ENCODE measurements at regions not wholly inside any gene's neighbourhood (a gene's known extent, or its start where the extent isn't known, plus 50 kb on each side); places are given as distances from the start of the nearest gene placed in this dataset.

DNA sequence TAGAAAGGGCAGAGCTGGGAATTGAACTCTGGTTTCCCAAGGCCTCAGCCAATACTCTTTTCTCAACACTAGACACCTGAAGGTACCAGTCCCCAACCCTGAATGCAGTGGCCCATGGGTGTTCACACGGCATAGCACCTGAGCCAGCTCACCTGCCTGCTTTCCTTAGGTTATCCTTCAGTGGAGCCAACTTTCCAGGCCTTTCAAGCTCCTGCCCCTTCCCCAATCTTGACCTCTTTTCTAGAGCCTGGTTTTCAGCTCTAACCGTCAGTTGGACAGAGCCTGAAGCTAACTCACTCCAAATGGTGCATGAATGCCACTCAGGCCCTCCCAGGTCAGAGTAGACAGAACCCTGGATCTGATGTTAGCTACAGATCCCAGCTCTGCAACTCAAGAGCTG, 66.1 kb upstream of the ITGA11 start:
- Histone ChIP-seq H3K27me3 (ENCODE audit: insufficient read depth) (no peaks in the 10 kb centered on the region), H3K4me2 (no peak overlapping the region), H3K9me3 (no peaks in the 10 kb centered on the region), H3K9ac (no peak overlapping the region), H3K4me1 (ENCODE audit: control insufficient read depth in 1 of 2, insufficient read depth in 2 of 2, low read depth in 1 of 2, low read length in 1 of 2) (no peaks in the 10 kb centered on the region), H3F3A (replicated peaks; ENCODE audit: insufficient read depth) (no peaks in the 10 kb centered on the region), H3K36me3 (replicated peaks in 1 of 2; ENCODE audit: control insufficient read depth in 1 of 2, insufficient read depth in 2 of 2, low read length in 1 of 2) (no peaks in the 10 kb centered on the region), H3K9me2 (no peaks in the 10 kb centered on the region), H3K79me2 (ENCODE audit: insufficient read depth) (no peaks in the 10 kb centered on the region), H4K20me1 (ENCODE audit: insufficient read depth) (no peaks in the 10 kb centered on the region), H3K27ac (ENCODE audit: low read depth in 2 of 2, low read length in 1 of 2) (no peak overlapping the region), H2AFZ (ENCODE audit: low read depth) (no peak overlapping the region), H3K4me3 (ENCODE audit: low read depth in 2 of 2, low read length in 1 of 2) (no peak overlapping the region)
- WGBS (ENCODE audit: low lambda C conversion rate), result 83% methylated on average over 2 of the region's 2 CpGs
- ChIA-PET CTCF (interaction anchor here (1.1 to 1.4 kb wide), 3 partner anchors 52 to 233 kb away, joined by 3 read pairs; no protein-coding TSS in a partner anchor), POLR2A (no interaction called here)
- TF ChIP-seq MEF2A (IDR thresholded peaks at IDR 0.05; ENCODE audit: borderline replicate concordance, low read depth), result no peak
- DNase-seq, result no peak

DNA sequence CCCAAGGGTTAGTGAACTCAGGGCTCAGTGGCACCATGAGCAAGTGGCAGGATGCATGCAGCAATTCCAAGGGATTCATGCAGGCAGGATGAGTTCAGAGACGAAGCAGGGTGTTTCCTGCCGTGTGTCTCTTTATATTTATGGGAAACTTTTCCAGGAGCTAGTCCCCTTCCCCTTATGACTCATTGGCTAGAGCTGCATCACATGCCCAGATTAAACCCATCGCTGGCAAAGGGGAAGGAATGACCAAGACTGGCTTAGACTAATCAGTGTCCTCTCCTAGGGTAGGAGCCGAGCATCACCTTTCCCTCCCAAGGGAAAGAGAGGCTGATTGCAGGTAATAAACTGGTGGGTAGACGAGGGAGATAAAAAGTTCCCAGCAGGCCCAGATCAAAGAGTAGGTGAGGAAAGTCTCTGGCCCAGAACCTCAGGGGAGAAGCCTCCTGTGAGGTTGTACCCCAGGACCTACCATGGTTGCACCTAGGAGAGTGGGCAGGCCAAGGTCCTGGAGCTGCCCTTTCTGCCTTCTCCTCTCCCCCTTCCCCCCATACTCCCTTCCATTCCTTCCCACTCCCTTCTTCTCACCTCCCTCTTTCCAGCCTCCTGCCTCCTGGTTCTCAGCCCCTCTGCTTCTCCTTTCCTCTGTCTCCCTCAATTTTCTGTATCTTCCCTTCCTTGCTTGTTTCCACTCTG, 67.8 kb upstream of the ITGA11 start:
- ChIA-PET CTCF (no interaction called here), POLR2A (no interaction called here)
- no peak for TF ChIP-seq RXRA (IDR thresholded peaks at IDR 0.05; ENCODE audit: borderline replicate concordance, low read depth)
- TF ChIP-seq, protein P1, sequence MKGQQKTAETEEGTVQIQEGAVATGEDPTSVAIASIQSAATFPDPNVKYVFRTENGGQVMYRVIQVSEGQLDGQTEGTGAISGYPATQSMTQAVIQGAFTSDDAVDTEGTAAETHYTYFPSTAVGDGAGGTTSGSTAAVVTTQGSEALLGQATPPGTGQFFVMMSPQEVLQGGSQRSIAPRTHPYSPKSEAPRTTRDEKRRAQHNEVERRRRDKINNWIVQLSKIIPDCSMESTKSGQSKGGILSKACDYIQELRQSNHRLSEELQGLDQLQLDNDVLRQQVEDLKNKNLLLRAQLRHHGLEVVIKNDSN (IDR thresholded peaks at IDR 0.05; ENCODE audit: borderline replicate concordance, low read depth), result no peak
- no peak for TF ChIP-seq GATA2 (CRISPR knock-in tag; IDR thresholded peaks at IDR 0.05)
- TF ChIP-seq NFIC (IDR thresholded peaks at IDR 0.05; ENCODE audit: borderline replicate concordance), result no peak
- TF ChIP-seq, protein P2, sequence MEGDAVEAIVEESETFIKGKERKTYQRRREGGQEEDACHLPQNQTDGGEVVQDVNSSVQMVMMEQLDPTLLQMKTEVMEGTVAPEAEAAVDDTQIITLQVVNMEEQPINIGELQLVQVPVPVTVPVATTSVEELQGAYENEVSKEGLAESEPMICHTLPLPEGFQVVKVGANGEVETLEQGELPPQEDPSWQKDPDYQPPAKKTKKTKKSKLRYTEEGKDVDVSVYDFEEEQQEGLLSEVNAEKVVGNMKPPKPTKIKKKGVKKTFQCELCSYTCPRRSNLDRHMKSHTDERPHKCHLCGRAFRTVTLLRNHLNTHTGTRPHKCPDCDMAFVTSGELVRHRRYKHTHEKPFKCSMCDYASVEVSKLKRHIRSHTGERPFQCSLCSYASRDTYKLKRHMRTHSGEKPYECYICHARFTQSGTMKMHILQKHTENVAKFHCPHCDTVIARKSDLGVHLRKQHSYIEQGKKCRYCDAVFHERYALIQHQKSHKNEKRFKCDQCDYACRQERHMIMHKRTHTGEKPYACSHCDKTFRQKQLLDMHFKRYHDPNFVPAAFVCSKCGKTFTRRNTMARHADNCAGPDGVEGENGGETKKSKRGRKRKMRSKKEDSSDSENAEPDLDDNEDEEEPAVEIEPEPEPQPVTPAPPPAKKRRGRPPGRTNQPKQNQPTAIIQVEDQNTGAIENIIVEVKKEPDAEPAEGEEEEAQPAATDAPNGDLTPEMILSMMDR (IDR thresholded peaks at IDR 0.05), result no peak
- TF ChIP-seq JUND (IDR thresholded peaks at IDR 0.05), result no peak
- TF ChIP-seq, protein P3, sequence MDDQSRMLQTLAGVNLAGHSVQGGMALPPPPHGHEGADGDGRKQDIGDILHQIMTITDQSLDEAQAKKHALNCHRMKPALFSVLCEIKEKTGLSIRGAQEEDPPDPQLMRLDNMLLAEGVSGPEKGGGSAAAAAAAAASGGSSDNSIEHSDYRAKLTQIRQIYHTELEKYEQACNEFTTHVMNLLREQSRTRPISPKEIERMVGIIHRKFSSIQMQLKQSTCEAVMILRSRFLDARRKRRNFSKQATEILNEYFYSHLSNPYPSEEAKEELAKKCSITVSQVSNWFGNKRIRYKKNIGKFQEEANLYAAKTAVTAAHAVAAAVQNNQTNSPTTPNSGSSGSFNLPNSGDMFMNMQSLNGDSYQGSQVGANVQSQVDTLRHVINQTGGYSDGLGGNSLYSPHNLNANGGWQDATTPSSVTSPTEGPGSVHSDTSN (IDR thresholded peaks at IDR 0.05), result no peak
- TF ChIP-seq MEF2A (IDR thresholded peaks at IDR 0.05; ENCODE audit: borderline replicate concordance, low read depth), result no peak
- no peak for TF ChIP-seq MXI1 (IDR thresholded peaks at IDR 0.05; ENCODE audit: low read depth, low read length)
- no peak for TF ChIP-seq SMC3 (IDR thresholded peaks at IDR 0.05; ENCODE audit: low read depth, low read length)
- no peak for TF ChIP-seq TAF1 (IDR thresholded peaks at IDR 0.05; ENCODE audit: borderline replicate concordance, low read depth, low read length)
- TF ChIP-seq, protein P4, sequence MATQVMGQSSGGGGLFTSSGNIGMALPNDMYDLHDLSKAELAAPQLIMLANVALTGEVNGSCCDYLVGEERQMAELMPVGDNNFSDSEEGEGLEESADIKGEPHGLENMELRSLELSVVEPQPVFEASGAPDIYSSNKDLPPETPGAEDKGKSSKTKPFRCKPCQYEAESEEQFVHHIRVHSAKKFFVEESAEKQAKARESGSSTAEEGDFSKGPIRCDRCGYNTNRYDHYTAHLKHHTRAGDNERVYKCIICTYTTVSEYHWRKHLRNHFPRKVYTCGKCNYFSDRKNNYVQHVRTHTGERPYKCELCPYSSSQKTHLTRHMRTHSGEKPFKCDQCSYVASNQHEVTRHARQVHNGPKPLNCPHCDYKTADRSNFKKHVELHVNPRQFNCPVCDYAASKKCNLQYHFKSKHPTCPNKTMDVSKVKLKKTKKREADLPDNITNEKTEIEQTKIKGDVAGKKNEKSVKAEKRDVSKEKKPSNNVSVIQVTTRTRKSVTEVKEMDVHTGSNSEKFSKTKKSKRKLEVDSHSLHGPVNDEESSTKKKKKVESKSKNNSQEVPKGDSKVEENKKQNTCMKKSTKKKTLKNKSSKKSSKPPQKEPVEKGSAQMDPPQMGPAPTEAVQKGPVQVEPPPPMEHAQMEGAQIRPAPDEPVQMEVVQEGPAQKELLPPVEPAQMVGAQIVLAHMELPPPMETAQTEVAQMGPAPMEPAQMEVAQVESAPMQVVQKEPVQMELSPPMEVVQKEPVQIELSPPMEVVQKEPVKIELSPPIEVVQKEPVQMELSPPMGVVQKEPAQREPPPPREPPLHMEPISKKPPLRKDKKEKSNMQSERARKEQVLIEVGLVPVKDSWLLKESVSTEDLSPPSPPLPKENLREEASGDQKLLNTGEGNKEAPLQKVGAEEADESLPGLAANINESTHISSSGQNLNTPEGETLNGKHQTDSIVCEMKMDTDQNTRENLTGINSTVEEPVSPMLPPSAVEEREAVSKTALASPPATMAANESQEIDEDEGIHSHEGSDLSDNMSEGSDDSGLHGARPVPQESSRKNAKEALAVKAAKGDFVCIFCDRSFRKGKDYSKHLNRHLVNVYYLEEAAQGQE (IDR thresholded peaks at IDR 0.05; ENCODE audit: low read depth, low read length), result no peak
- no peak overlapping the region for H3K4me3 ChIP-seq (ENCODE audit: low read depth in 2 of 2, low read length in 1 of 2)
- no peaks in the 10 kb centered on the region for H3K79me2 ChIP-seq (ENCODE audit: insufficient read depth)
- H3F3A ChIP-seq (replicated peaks; ENCODE audit: insufficient read depth), result no peaks in the 10 kb centered on the region
- H4K20me1 ChIP-seq (ENCODE audit: insufficient read depth), result no peaks in the 10 kb centered on the region
- no peaks in the 10 kb centered on the region for H3K9me3 ChIP-seq
- H3K27me3 ChIP-seq (ENCODE audit: insufficient read depth), result no peaks in the 10 kb centered on the region
- no peak overlapping the region for H3K9ac ChIP-seq
- DNase-seq, result no peak
- H2AFZ ChIP-seq (ENCODE audit: low read depth), result no peak overlapping the region
- no peaks in the 10 kb centered on the region for H3K4me1 ChIP-seq (ENCODE audit: control insufficient read depth in 1 of 2, insufficient read depth in 2 of 2, low read depth in 1 of 2, low read length in 1 of 2)
- H3K4me2 ChIP-seq, result no peak overlapping the region
- no peaks in the 10 kb centered on the region for H3K9me2 ChIP-seq
- no peaks in the 10 kb centered on the region for H3K36me3 ChIP-seq (replicated peaks in 1 of 2; ENCODE audit: control insufficient read depth in 1 of 2, insufficient read depth in 2 of 2, low read length in 1 of 2)
- 70% methylated on average over 5 of the region's 5 CpGs for WGBS (ENCODE audit: low lambda C conversion rate)
- H3K27ac ChIP-seq (ENCODE audit: low read depth in 2 of 2, low read length in 1 of 2), result no peak overlapping the region

Data from SK-N-SH (cell line).